Trophoblast cell (in vitro differentiated cells and primary cell): ENCODE measurements at regions not wholly inside any gene's neighbourhood (a gene's known extent, or its start where the extent isn't known, plus 50 kb on each side); places are given as distances from the start of the nearest gene placed in this dataset.
A peak's percentile ranks its signal among the peaks of the same experiment; 100 is the strongest.

Source experiments
- DNase-seq, 2 donors: peaks; one replicate each; pipeline ENCODE4 v3.0.0-alpha.2; 2016
- H2AFZ ChIP-seq: 2 replicates; pipeline ENCODE4 v1.6.1; 2013; ENCODE audit warnings: low read length, moderate library complexity, mild to moderate bottlenecking; ENCODE audit not compliant: insufficient read depth, poor library complexity
- H2AK5ac ChIP-seq: 2 replicates; pipeline ENCODE4 v1.6.1; 2013; ENCODE audit warnings: mild to moderate bottlenecking, low read length
- H2BK120ac ChIP-seq: 2 replicates; pipeline ENCODE4 v1.6.1; 2013; ENCODE audit warnings: low read length, mild to moderate bottlenecking, moderate library complexity; ENCODE audit not compliant: insufficient read depth, poor library complexity
- H2BK12ac ChIP-seq: 2 replicates; pipeline ENCODE4 v1.6.1; 2013; ENCODE audit warnings: mild to moderate bottlenecking, low read length, moderate library complexity
- H2BK5ac ChIP-seq: 2 replicates; pipeline ENCODE4 v1.6.1; 2013; ENCODE audit warnings: low read length, low read depth, moderate library complexity, mild to moderate bottlenecking; ENCODE audit not compliant: poor library complexity
- H3K14ac ChIP-seq: 2 replicates; pipeline ENCODE4 v1.6.1; 2013; ENCODE audit warnings: mild to moderate bottlenecking, low read length
- H3K18ac ChIP-seq: 2 replicates; pipeline ENCODE4 v1.6.1; 2013; ENCODE audit warnings: mild to moderate bottlenecking, low read length
- H3K23ac ChIP-seq: 2 replicates; pipeline ENCODE4 v1.6.1; 2013; ENCODE audit warnings: low read length
- H3K27ac ChIP-seq: 2 replicates; pipeline ENCODE4 v1.5.1; 2013; ENCODE audit warnings: low read depth, mild to moderate bottlenecking, inconsistent platforms, low read length, moderate library complexity
- H3K27me3 ChIP-seq: 2 replicates; pipeline ENCODE4 v1.6.1; 2013; ENCODE audit warnings: inconsistent platforms, mild to moderate bottlenecking, low read length, moderate library complexity; ENCODE audit not compliant: insufficient read depth
- H3K36me3 ChIP-seq, 2 experiments: 1 replicate in 1 of 2; 2 replicates in 1 of 2; pipeline ENCODE4 v1.6.1; 2013; ENCODE audit warnings: low read length in 2 of 2, mild to moderate bottlenecking in 2 of 2, moderate library complexity in 1 of 2; ENCODE audit not compliant: insufficient read depth in 2 of 2, control insufficient read depth in 1 of 2
- H3K4ac ChIP-seq: 2 replicates; pipeline ENCODE4 v1.6.1; 2013; ENCODE audit warnings: low read depth, mild to moderate bottlenecking, low read length, moderate library complexity
- H3K4me1 ChIP-seq, 2 experiments: 1 replicate in 1 of 2; 2 replicates in 1 of 2; pipeline ENCODE4 v1.6.1; 2013; ENCODE audit warnings: low read length in 2 of 2, mild to moderate bottlenecking in 2 of 2, moderate library complexity in 1 of 2; ENCODE audit not compliant: insufficient read depth in 2 of 2, control insufficient read depth in 1 of 2
- H3K4me2 ChIP-seq: 2 replicates; pipeline ENCODE4 v1.6.1; 2013; ENCODE audit warnings: inconsistent platforms, mild to moderate bottlenecking, low read length, moderate library complexity
- H3K4me3 ChIP-seq: 2 replicates; pipeline ENCODE4 v1.5.1; 2013; ENCODE audit warnings: mild to moderate bottlenecking, low read depth, low read length, inconsistent platforms
- H3K79me1 ChIP-seq: one replicate; pipeline ENCODE4 v1.6.1; 2013; ENCODE audit warnings: low read length
- H3K79me2 ChIP-seq: 2 replicates; pipeline ENCODE4 v1.6.1; 2013; ENCODE audit warnings: low read length, mild to moderate bottlenecking; ENCODE audit not compliant: control insufficient read depth, insufficient read depth, poor library complexity
- H3K9ac ChIP-seq: 2 replicates; pipeline ENCODE4 v1.6.1; 2013; ENCODE audit warnings: mild to moderate bottlenecking, low read length
- H3K9me3 ChIP-seq: 2 replicates; pipeline ENCODE4 v1.6.1; 2013; ENCODE audit warnings: low read depth, mild to moderate bottlenecking, control low read depth, inconsistent platforms, low read length; ENCODE audit not compliant: insufficient read depth
- H4K12ac ChIP-seq: 2 replicates; pipeline ENCODE4 v1.6.1; 2013; ENCODE audit warnings: low read depth, mild to moderate bottlenecking, low read length, moderate library complexity
- H4K8ac ChIP-seq: 2 replicates; pipeline ENCODE4 v1.6.1; 2013; ENCODE audit warnings: low read depth, mild to moderate bottlenecking, low read length, moderate library complexity
- H4K91ac ChIP-seq: one replicate; pipeline ENCODE4 v1.6.1; 2013; ENCODE audit warnings: low read depth, mild to moderate bottlenecking, low read length, moderate library complexity
- WGBS: extraction: QIAGEN DNeasy Blood & Tissue Kit; methylation state at CpG from one replicate; pipeline ENCODE4 v1.1.7; 2013; ENCODE audit warnings: missing lambda C conversion rate; ENCODE audit not compliant: insufficient read length, insufficient coverage; ENCODE audit errors: extremely low coverage; 5-methylcytosine and 5-hydroxymethylcytosine counted together

GRCh38 chr13:50676602-50677001 is 166.9 kb downstream of the DLEU7 start:
- Histone ChIP-seq H4K12ac (no peak overlapping the region), H2BK5ac (no peak overlapping the region), H3K4ac (no peak overlapping the region), H3K4me1 (peaks cover 8% of the 10 kb centered on the region in 2 experiments), H3K9me3 (no peaks in the 10 kb centered on the region), H3K23ac (no peak overlapping the region), H3K27ac (peak overlapping the region; percentile 7), H3K4me3 (no peak overlapping the region), H3K79me1 (peaks cover 6% of the 10 kb centered on the region), H2AFZ (no peak overlapping the region), H2AK5ac (no peak overlapping the region), H3K18ac (no peak overlapping the region), H4K91ac (no peak overlapping the region), H2BK12ac (no peak overlapping the region), H3K14ac (no peak overlapping the region), H3K9ac (peak overlapping the region; percentile 28), H4K8ac (no peak overlapping the region), H3K27me3 (no peaks in the 10 kb centered on the region), H3K79me2 (no peaks in the 10 kb centered on the region), H3K36me3 (no peaks in the 10 kb centered on the region), H2BK120ac (no peak overlapping the region), H3K4me2 (no peak overlapping the region)
- no CpG with 5 or more reads among the region's 1 CpG for WGBS
- peak; percentile 41 to 85 for DNase-seq

- no peak overlapping the region for H2BK12ac ChIP-seq
- H4K8ac ChIP-seq = no peak overlapping the region
- H3K27ac ChIP-seq = no peak overlapping the region
- H3K9me3 ChIP-seq = no peaks in the 10 kb centered on the region
- no peak overlapping the region for H3K4me3 ChIP-seq
- no peak overlapping the region for H4K91ac ChIP-seq
- no peak overlapping the region for H2BK120ac ChIP-seq
- no peak overlapping the region for H3K4ac ChIP-seq
- H3K79me1 ChIP-seq = peaks cover 6% of the 10 kb centered on the region
- peaks cover 8% of the 10 kb centered on the region in 2 experiments for H3K4me1 ChIP-seq
- no peak overlapping the region for H2AK5ac ChIP-seq
- no peak overlapping the region for H3K4me2 ChIP-seq
- no peaks in the 10 kb centered on the region for H3K79me2 ChIP-seq
- H3K9ac ChIP-seq = no peak overlapping the region
- WGBS = no CpG with 5 or more reads among the region's 5 CpGs
- H3K18ac ChIP-seq = no peak overlapping the region
- H3K27me3 ChIP-seq = no peaks in the 10 kb centered on the region
- DNase-seq = no peak
- no peak overlapping the region for H3K14ac ChIP-seq
- H4K12ac ChIP-seq = no peak overlapping the region
- H2BK5ac ChIP-seq = no peak overlapping the region
- no peak overlapping the region for H3K23ac ChIP-seq
- no peaks in the 10 kb centered on the region for H3K36me3 ChIP-seq
- H2AFZ ChIP-seq = no peak overlapping the region
Measured at GRCh38 chr13:50677258-50677657, 166.2 kb downstream of the DLEU7 start.

GRCh38 chr13:50677687-50678463 is 165.6 kb downstream of the DLEU7 start:
- Histone ChIP-seq H3K9me3 (no peaks in the 10 kb centered on the region), H3K79me2 (no peaks in the 10 kb centered on the region), H3K9ac (no peak overlapping the region), H2AFZ (no peak overlapping the region), H2AK5ac (peak overlapping the region; percentile 59), H3K14ac (no peak overlapping the region), H3K23ac (no peak overlapping the region), H3K4me1 (peaks cover 8% of the 10 kb centered on the region in 2 experiments), H4K12ac (no peak overlapping the region), H3K4me3 (no peak overlapping the region), H3K4me2 (no peak overlapping the region), H3K79me1 (peaks cover 6% of the 10 kb centered on the region), H3K27me3 (no peaks in the 10 kb centered on the region), H3K27ac (no peak overlapping the region), H2BK120ac (no peak overlapping the region), H2BK12ac (no peak overlapping the region), H4K91ac (no peak overlapping the region), H3K36me3 (no peaks in the 10 kb centered on the region), H3K18ac (no peak overlapping the region), H4K8ac (no peak overlapping the region), H2BK5ac (no peak overlapping the region), H3K4ac (no peak overlapping the region)
- no CpG with 5 or more reads among the region's 10 CpGs for WGBS
- DNase-seq = no peak

- no peaks in the 10 kb centered on the region for H3K27me3 ChIP-seq
- H3K4me3 ChIP-seq = no peak overlapping the region
- no peaks in the 10 kb centered on the region for H3K9me3 ChIP-seq
- no peak overlapping the region for H3K9ac ChIP-seq
- H3K18ac ChIP-seq = no peak overlapping the region
- peak overlapping the region; percentile 10 for H4K8ac ChIP-seq
- no peak overlapping the region for H3K4me2 ChIP-seq
- no peak overlapping the region for H3K23ac ChIP-seq
- no peak overlapping the region for H3K27ac ChIP-seq
- no peak overlapping the region for H2BK5ac ChIP-seq
- H3K4me1 ChIP-seq = peaks cover 6 to 8% of the 10 kb centered on the region in 2 experiments
- H3K14ac ChIP-seq = no peak overlapping the region
- H2BK120ac ChIP-seq = no peak overlapping the region
- no peaks in the 10 kb centered on the region for H3K36me3 ChIP-seq
- no peak overlapping the region for H2AFZ ChIP-seq
- H2BK12ac ChIP-seq = peak overlapping the region; percentile 28
- peaks cover 6% of the 10 kb centered on the region for H3K79me1 ChIP-seq
- no peak overlapping the region for H4K91ac ChIP-seq
- peak overlapping the region; percentile 59 for H2AK5ac ChIP-seq
- H3K4ac ChIP-seq = no peak overlapping the region
- no CpG with 5 or more reads among the region's 6 CpGs for WGBS
- no peaks in the 10 kb centered on the region for H3K79me2 ChIP-seq
- no peak overlapping the region for H4K12ac ChIP-seq
- no peak for DNase-seq
Measured at GRCh38 chr13:50678464-50679162, 164.9 kb downstream of the DLEU7 start.
